AG04450 (cell line): ENCODE measurements at regions not wholly inside any gene's neighbourhood (a gene's known extent, or its start where the extent isn't known, plus 50 kb on each side); places are given as distances from the start of the nearest gene placed in this dataset.

Experiments
- CTCF ChIA-PET: fragments of 300-600, 350-600 bp; formaldehyde crosslinking; extraction: SDS; loops from one replicate; lab custom pipeline; 2022; ENCODE audit warnings: antibody characterized with exemption, inconsistent platforms; lab: Charles Lee
- POLR2A ChIA-PET: fragments of 350-600 bp; formaldehyde crosslinking; extraction: SDS; loops from one replicate; lab custom pipeline; 2021; ENCODE audit warnings: antibody characterized with exemption, inconsistent platforms; lab: Yijun Ruan, JAX
- DNase-seq: peaks from one replicate; pipeline ENCODE4 v3.0.0-alpha.2; 2011; ENCODE audit warnings: low read depth, low spot score
- H3K27ac ChIP-seq: one replicate; pipeline ENCODE4 v1.5.1; 2012; ENCODE audit warnings: low read depth, low read length, control low read depth
- H3K27me3 ChIP-seq: one replicate; pipeline ENCODE4 v1.6.0; 2012; ENCODE audit warnings: low read length; ENCODE audit not compliant: control insufficient read depth, insufficient read depth
- H3K4me3 ChIP-seq: 2 replicates; pipeline ENCODE4 v1.5.1; 2011; ENCODE audit warnings: mild to moderate bottlenecking, low read depth, low read length, control low read depth
- H3K9me3 ChIP-seq: 2 replicates; pipeline ENCODE4 v1.5.1; 2012; ENCODE audit warnings: low read length; ENCODE audit not compliant: control insufficient read depth, insufficient read depth
- CTCF ChIP-seq: IDR thresholded peaks from 2 replicates; pipeline ENCODE4 v1.5.1; 2011; ENCODE audit warnings: low read depth, low read length, control low read depth, inconsistent platforms

GRCh38 chr13:111533900-111534683 is 213.7 kb downstream of the TEX29 start:
- no peak for TF ChIP-seq CTCF
- DNase-seq, result no peak
- Histone ChIP-seq H3K9me3 (peaks cover 49% of the 10 kb centered on the region), H3K27me3 (no peaks in the 10 kb centered on the region), H3K27ac (no peak overlapping the region), H3K4me3 (no peak overlapping the region)
- CTCF ChIA-PET, result no interaction called here
- POLR2A ChIA-PET, result no interaction called here

GRCh38 chr13:111534751-111535522 is 214.5 kb downstream of the TEX29 start:
- Histone ChIP-seq H3K27me3 (no peaks in the 10 kb centered on the region), H3K4me3 (no peak overlapping the region), H3K27ac (no peak overlapping the region), H3K9me3 (peaks cover 50% of the 10 kb centered on the region)
- CTCF ChIA-PET, result no interaction called here
- POLR2A ChIA-PET, result no interaction called here
- no peak for TF ChIP-seq CTCF
- DNase-seq, result no peak

DNA sequence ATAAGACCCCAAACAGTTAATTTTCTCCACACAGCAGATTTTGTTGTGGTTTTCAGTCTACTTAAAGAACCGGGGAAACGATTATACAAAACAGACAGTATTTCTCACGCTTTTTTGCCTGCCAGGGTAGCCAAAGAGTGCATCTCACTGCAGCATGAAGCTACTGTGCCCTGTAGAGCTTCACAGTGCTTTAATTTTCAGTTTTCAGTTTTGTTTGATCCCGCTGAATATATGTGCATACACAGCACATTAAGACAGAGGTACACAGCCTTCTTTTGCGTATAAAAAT is 215.0 kb downstream of the TEX29 start:
- CTCF ChIA-PET, result no interaction called here

DNA sequence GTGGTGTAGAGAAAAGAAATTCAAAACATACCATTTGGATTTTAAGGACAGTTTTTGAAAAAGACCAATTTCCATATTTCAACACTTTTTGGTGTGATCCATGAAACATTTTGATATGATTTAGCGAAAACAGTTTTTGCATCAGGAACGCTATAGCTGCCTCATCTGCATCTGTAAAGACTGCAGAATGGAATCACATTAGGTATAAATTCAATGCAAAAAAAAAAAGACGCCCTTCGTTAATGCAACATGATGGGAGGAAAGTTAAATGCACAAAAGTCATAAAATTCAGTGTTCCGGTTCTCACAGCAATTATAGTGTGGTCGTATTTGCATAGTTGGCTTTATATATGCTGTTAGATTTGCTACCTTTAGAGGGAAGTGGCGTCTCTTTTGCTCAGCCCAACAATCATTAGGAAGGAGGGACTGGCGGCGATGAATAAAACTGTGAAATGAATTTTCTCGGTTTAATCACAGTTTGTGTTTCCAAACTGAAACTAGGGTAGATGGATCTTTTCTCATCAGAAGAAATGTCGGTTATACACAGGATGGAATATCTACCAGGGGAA is 215.7 kb downstream of the TEX29 start:
- no peak for DNase-seq

More for the DNA sequence above, 215.0 kb downstream of the TEX29 start:
- Histone ChIP-seq H3K4me3 (no peak overlapping the region), H3K27me3 (no peaks in the 10 kb centered on the region), H3K9me3 (peaks cover 50% of the 10 kb centered on the region), H3K27ac (no peak overlapping the region)
- POLR2A ChIA-PET, result no interaction called here
- no peak for DNase-seq
- TF ChIP-seq CTCF, result no peak

More for the DNA sequence above, 215.7 kb downstream of the TEX29 start:
- Histone ChIP-seq H3K4me3 (no peak overlapping the region), H3K9me3 (peaks cover 47% of the 10 kb centered on the region), H3K27me3 (no peaks in the 10 kb centered on the region), H3K27ac (no peak overlapping the region)
- TF ChIP-seq CTCF, result no peak
- ChIA-PET POLR2A (no interaction called here), CTCF (no interaction called here)
